ENCODE measurements at regions not wholly inside any gene's neighbourhood (a gene's known extent, or its start where the extent isn't known, plus 50 kb on each side); places are given as distances from the start of the nearest gene placed in this dataset.
"Not testable (repeated sequence)": the region's sequence is repeated elsewhere in the genome, so short reads cannot be mapped to it uniquely, and the experiment has no call there.

DNA sequence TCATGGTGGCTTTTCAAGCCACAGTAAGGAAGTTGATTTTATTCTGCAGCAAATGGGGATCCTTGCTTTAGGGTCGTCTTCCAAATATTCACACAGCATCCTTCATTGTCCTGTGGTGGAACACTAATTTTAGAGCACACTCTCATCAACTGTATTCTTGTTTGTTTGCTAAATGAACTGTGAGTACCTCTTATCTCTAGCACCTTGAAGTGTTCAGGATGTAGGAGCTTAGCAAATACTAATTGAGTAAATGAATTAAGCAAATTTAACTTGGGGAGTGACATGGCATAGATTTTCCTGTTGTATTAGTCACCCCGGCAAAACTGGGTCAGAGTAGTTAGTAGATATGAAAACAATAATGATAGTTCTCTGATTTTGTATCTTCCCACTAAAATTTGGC lies 156.9 kb downstream of the UBE2NL start:
- Mint-ChIP-seq H3K27ac (no peak overlapping the region), H3K27me3 (no peaks in the 10 kb centered on the region), H3K4me3 (no peak overlapping the region), H3K9me3 (peaks cover 0 to 6% (median 5%) of the 10 kb centered on the region in 7 donors), H3K4me1 (no peaks in the 10 kb centered on the region), H3K36me3 (no peaks in the 10 kb centered on the region)
- no peaks in the 10 kb centered on the region for H3K36me3 ChIP-seq (ENCODE audit: control insufficient read depth, insufficient read depth, low read length)
- no peaks in the 10 kb centered on the region for H3K9me3 ChIP-seq (ENCODE audit: control insufficient read depth in 2 of 2, low read length in 2 of 2)
- no peaks in the 10 kb centered on the region for H3K4me1 ChIP-seq (ENCODE audit: control insufficient read depth, insufficient read depth, low read length, poor library complexity, severe bottlenecking)
- H3K4me3 ChIP-seq (ENCODE audit: low read depth, low read length) = no peak overlapping the region
- no peak for DNase-seq
- no peaks in the 10 kb centered on the region for H3K27me3 ChIP-seq (ENCODE audit: control insufficient read depth, insufficient read depth, low read length)
- no peak for ATAC-seq (ENCODE audit: low read depth in 2 of 2)
- no peak overlapping the region for H3K27ac ChIP-seq (ENCODE audit: insufficient read depth, low read length, poor library complexity, severe bottlenecking)

DNA sequence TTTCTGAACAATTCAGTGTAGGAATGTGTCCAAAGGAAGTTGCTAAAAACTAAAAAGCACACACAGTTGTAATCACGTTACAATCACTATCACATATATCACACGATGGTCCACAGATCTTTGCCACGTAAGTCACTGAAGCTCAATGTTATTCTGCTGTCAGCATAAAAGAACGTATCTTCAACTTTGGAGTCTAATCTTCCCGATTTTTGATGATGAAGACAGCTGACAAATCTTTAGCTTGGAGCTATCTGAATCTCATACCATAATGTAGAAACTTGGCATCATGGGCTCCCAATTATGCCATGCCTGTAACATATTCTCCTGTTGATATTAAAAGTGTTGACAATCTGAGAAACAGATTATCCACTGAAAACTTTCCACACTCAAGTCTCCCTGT lies 158.4 kb downstream of the UBE2NL start:
- no peak for ATAC-seq (ENCODE audit: low read depth in 2 of 2)
- Histone ChIP-seq H3K9me3 (ENCODE audit: control insufficient read depth in 2 of 2, low read length in 2 of 2) (no peaks in the 10 kb centered on the region), H3K4me1 (ENCODE audit: control insufficient read depth, insufficient read depth, low read length, poor library complexity, severe bottlenecking) (no peaks in the 10 kb centered on the region), H3K27ac (ENCODE audit: insufficient read depth, low read length, poor library complexity, severe bottlenecking) (no peak overlapping the region), H3K36me3 (ENCODE audit: control insufficient read depth, insufficient read depth, low read length) (no peaks in the 10 kb centered on the region), H3K27me3 (ENCODE audit: control insufficient read depth, insufficient read depth, low read length) (no peaks in the 10 kb centered on the region), H3K4me3 (ENCODE audit: low read depth, low read length) (no peak overlapping the region)
- Mint-ChIP-seq H3K27me3 (no peaks in the 10 kb centered on the region), H3K4me1 (no peaks in the 10 kb centered on the region), H3K27ac (no peak overlapping the region), H3K9me3 (peaks cover 0 to 8% (median 3%) of the 10 kb centered on the region in 7 donors), H3K4me3 (no peak overlapping the region), H3K36me3 (no peaks in the 10 kb centered on the region)
- DNase-seq = no peak

DNA sequence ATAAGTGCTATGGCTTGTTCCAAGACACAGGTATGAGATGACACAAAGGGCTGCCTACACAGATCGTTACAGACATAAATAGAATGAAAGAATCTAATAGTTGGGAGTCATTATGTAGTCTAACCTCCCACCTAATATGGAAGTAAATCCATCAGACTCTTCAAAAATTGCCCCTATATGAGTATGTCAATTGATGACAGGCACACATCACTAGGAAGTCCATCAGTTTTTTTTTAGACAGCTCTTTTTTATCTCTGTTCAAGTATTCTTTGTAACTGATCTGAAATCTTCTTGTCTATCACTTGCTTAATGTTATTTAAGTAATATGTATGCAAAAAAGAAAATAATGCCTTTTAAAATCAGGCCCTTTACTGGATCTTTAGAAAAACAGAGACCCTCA lies 191.6 kb downstream of the UBE2NL start:
- no peaks in the 10 kb centered on the region for H3K27me3 Mint-ChIP-seq
- no peak overlapping the region for H3K4me3 ChIP-seq (ENCODE audit: low read depth, low read length)
- no peaks in the 10 kb centered on the region for H3K4me1 Mint-ChIP-seq
- ATAC-seq (ENCODE audit: low read depth in 2 of 2) = no peak
- H3K27me3 ChIP-seq (ENCODE audit: control insufficient read depth, insufficient read depth, low read length) = no peaks in the 10 kb centered on the region
- H3K27ac ChIP-seq (ENCODE audit: insufficient read depth, low read length, poor library complexity, severe bottlenecking) = no peak overlapping the region
- H3K4me1 ChIP-seq (ENCODE audit: control insufficient read depth, insufficient read depth, low read length, poor library complexity, severe bottlenecking) = no peaks in the 10 kb centered on the region
- no peaks in the 10 kb centered on the region for H3K36me3 Mint-ChIP-seq
- no peak overlapping the region for H3K27ac Mint-ChIP-seq
- H3K4me3 Mint-ChIP-seq = no peak overlapping the region
- peaks cover 0 to 4% (median 0%) of the 10 kb centered on the region in 7 donors for H3K9me3 Mint-ChIP-seq
- no peak for DNase-seq
- H3K9me3 ChIP-seq (ENCODE audit: control insufficient read depth in 2 of 2, low read length in 2 of 2) = peaks cover 0 to 2% of the 10 kb centered on the region in 2 experiments
- no peaks in the 10 kb centered on the region for H3K36me3 ChIP-seq (ENCODE audit: control insufficient read depth, insufficient read depth, low read length)

DNA sequence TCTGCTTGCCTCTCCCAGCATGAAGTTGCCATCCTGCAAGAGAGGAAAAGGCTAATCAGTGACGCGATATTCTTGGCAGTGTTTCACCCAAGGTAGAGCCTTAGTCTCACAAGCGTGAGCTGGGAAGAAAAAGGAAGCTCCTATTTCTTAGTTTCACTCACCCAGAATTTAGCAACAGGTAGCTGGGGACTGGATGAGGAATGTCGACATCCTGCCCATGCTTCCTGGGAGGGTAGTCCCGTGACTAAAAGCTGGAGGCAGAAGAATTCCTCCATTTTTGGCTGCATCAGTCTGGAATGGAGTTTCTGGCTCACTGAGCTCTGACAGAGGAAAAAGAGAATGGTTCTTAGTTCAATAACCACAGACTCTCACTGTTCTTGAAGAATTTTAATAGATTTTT lies 198.4 kb downstream of the UBE2NL start:
- H3K36me3 ChIP-seq (ENCODE audit: control insufficient read depth, insufficient read depth, low read length); H3K4me1 Mint-ChIP-seq; H3K27ac ChIP-seq (ENCODE audit: insufficient read depth, low read length, poor library complexity, severe bottlenecking); H3K27me3 ChIP-seq (ENCODE audit: control insufficient read depth, insufficient read depth, low read length); H3K27ac Mint-ChIP-seq; DNase-seq; H3K27me3 Mint-ChIP-seq; H3K9me3 ChIP-seq (ENCODE audit: control insufficient read depth in 2 of 2, low read length in 2 of 2); H3K4me3 Mint-ChIP-seq; H3K9me3 Mint-ChIP-seq; H3K36me3 Mint-ChIP-seq; H3K4me3 ChIP-seq (ENCODE audit: low read depth, low read length); ATAC-seq (ENCODE audit: low read depth in 2 of 2); H3K4me1 ChIP-seq (ENCODE audit: control insufficient read depth, insufficient read depth, low read length, poor library complexity, severe bottlenecking): not testable (repeated sequence)

DNA sequence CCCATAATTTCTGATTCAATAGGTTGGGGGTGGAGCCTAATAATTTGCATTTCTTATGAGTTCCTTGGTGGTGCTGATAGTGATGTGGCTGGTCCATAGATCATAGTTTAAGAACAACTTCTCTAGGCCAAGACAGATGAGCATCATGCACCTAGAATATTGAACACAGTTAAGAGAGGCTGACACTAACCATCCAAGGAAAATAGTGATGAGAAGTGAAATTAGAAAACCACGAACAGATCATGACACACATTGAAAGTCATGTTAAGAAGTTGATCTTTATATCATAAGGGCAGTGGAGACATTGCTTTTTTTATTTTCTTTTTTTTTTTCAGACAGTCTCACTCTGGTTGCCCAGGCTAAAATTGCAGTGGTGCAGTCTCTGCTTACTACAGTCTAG lies 205.8 kb downstream of the UBE2NL start:
- ATAC-seq (ENCODE audit: low read depth in 2 of 2); H3K36me3 ChIP-seq (ENCODE audit: control insufficient read depth, insufficient read depth, low read length); H3K27me3 Mint-ChIP-seq; H3K4me3 ChIP-seq (ENCODE audit: low read depth, low read length); H3K27ac ChIP-seq (ENCODE audit: insufficient read depth, low read length, poor library complexity, severe bottlenecking); H3K9me3 Mint-ChIP-seq; H3K4me1 Mint-ChIP-seq; H3K4me1 ChIP-seq (ENCODE audit: control insufficient read depth, insufficient read depth, low read length, poor library complexity, severe bottlenecking); H3K36me3 Mint-ChIP-seq; H3K27me3 ChIP-seq (ENCODE audit: control insufficient read depth, insufficient read depth, low read length); H3K9me3 ChIP-seq (ENCODE audit: control insufficient read depth in 2 of 2, low read length in 2 of 2); H3K27ac Mint-ChIP-seq; DNase-seq; H3K4me3 Mint-ChIP-seq: not testable (repeated sequence)

DNA sequence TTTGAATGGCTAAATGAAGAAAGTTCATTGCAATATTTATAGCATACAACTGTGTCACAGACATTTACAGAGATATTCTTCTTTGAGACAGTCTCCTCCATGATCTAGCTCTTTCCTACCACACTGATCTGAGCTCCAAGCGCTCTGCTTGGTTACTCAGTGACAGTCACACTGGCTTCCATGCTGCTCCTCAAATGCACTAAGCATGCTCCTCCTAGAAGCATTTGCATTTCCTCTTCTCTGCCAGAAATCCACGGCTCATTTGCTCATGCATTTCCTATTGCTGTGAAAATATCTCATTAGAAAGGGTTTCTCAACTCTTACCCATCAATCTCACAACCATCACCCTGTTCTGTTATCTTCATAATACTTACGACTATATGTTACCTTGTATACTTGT lies 208.2 kb downstream of the UBE2NL start:
- not testable (repeated sequence) for H3K9me3 ChIP-seq (ENCODE audit: control insufficient read depth in 2 of 2, low read length in 2 of 2); H3K4me1 Mint-ChIP-seq; H3K27ac ChIP-seq (ENCODE audit: insufficient read depth, low read length, poor library complexity, severe bottlenecking); H3K4me3 ChIP-seq (ENCODE audit: low read depth, low read length); H3K4me1 ChIP-seq (ENCODE audit: control insufficient read depth, insufficient read depth, low read length, poor library complexity, severe bottlenecking); H3K27me3 Mint-ChIP-seq; H3K9me3 Mint-ChIP-seq; H3K4me3 Mint-ChIP-seq; H3K27me3 ChIP-seq (ENCODE audit: control insufficient read depth, insufficient read depth, low read length); H3K36me3 Mint-ChIP-seq; ATAC-seq (ENCODE audit: low read depth in 2 of 2); H3K36me3 ChIP-seq (ENCODE audit: control insufficient read depth, insufficient read depth, low read length); H3K27ac Mint-ChIP-seq; DNase-seq

DNA sequence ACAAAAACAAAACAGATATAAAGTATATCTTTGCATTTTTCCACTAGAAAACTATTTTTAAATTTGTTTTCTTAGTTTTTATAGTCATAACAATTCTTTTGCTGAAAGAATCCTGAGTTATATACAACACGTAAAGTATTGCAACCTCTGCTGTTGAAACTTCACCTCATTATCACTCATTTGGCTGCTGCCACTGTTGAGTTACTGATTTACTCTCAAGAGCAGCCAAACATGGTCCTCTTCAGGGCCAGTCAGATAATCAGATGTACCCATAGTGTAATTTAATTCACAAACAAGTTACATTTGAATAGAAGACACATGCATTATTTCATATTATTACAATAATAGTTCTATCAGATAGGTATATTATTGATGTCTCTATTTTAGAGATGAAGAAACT lies 235.6 kb downstream of the UBE2NL start:
- H3K27ac ChIP-seq (ENCODE audit: insufficient read depth, low read length, poor library complexity, severe bottlenecking); H3K4me3 ChIP-seq (ENCODE audit: low read depth, low read length); H3K36me3 ChIP-seq (ENCODE audit: control insufficient read depth, insufficient read depth, low read length); ATAC-seq (ENCODE audit: low read depth in 2 of 2); H3K9me3 ChIP-seq (ENCODE audit: control insufficient read depth in 2 of 2, low read length in 2 of 2); DNase-seq; H3K27ac Mint-ChIP-seq; H3K27me3 ChIP-seq (ENCODE audit: control insufficient read depth, insufficient read depth, low read length); H3K4me1 ChIP-seq (ENCODE audit: control insufficient read depth, insufficient read depth, low read length, poor library complexity, severe bottlenecking); H3K27me3 Mint-ChIP-seq; H3K36me3 Mint-ChIP-seq; H3K4me1 Mint-ChIP-seq; H3K4me3 Mint-ChIP-seq; H3K9me3 Mint-ChIP-seq: not testable (repeated sequence)

DNA sequence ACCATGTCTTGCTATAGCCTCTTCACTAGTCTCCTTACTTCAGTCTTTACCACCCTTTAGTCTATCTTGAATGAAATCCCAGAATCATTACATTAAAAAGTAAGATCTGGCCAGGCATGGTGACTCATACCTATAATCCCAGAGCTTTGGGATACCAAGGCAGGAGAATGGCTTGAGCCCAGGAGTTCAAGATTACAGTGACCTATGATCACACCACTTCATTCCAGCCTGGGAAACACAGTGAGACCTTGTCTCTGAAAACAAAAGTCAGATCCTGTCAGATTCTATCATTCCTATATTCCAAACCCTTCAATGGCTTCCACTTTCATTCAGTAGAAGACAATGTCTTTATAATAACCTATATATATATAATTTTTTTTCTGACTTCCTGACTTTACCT lies 237.7 kb downstream of the UBE2NL start:
- not testable (repeated sequence) for H3K36me3 ChIP-seq (ENCODE audit: control insufficient read depth, insufficient read depth, low read length); H3K27me3 ChIP-seq (ENCODE audit: control insufficient read depth, insufficient read depth, low read length); H3K9me3 ChIP-seq (ENCODE audit: control insufficient read depth in 2 of 2, low read length in 2 of 2); H3K4me1 ChIP-seq (ENCODE audit: control insufficient read depth, insufficient read depth, low read length, poor library complexity, severe bottlenecking); H3K9me3 Mint-ChIP-seq; DNase-seq; H3K4me3 ChIP-seq (ENCODE audit: low read depth, low read length); H3K4me1 Mint-ChIP-seq; H3K4me3 Mint-ChIP-seq; ATAC-seq (ENCODE audit: low read depth in 2 of 2); H3K27ac Mint-ChIP-seq; H3K27me3 Mint-ChIP-seq; H3K27ac ChIP-seq (ENCODE audit: insufficient read depth, low read length, poor library complexity, severe bottlenecking); H3K36me3 Mint-ChIP-seq

Data from CD4-positive, CD25-positive, alpha-beta regulatory T cell (primary cell).